ENCODE measurements at regions not wholly inside any gene's neighbourhood (a gene's known extent, or its start where the extent isn't known, plus 50 kb on each side); places are given as distances from the start of the nearest gene placed in this dataset.

DNA sequence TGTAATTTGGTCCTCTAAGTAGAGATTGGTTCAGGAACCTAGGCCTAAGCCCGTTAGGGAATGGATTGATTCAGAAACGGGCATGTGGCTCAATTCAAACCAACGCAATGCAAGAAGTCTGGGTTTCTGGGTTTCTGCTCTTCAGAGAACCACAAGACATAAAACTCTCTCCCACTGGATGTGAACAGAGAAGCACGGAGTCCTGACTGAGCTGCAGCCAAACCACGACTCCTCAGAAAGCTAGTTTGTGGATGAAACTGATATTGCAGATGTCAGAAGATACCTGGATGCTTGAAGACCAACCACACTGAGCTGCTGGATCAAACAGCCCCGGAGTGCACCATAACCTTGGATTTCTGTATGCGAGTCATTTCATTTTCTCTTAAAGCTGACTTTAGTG lies 50.0 kb downstream of the SOD2 start:
- TF ChIP-seq, protein P1, sequence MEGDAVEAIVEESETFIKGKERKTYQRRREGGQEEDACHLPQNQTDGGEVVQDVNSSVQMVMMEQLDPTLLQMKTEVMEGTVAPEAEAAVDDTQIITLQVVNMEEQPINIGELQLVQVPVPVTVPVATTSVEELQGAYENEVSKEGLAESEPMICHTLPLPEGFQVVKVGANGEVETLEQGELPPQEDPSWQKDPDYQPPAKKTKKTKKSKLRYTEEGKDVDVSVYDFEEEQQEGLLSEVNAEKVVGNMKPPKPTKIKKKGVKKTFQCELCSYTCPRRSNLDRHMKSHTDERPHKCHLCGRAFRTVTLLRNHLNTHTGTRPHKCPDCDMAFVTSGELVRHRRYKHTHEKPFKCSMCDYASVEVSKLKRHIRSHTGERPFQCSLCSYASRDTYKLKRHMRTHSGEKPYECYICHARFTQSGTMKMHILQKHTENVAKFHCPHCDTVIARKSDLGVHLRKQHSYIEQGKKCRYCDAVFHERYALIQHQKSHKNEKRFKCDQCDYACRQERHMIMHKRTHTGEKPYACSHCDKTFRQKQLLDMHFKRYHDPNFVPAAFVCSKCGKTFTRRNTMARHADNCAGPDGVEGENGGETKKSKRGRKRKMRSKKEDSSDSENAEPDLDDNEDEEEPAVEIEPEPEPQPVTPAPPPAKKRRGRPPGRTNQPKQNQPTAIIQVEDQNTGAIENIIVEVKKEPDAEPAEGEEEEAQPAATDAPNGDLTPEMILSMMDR (conservative IDR thresholded peaks at IDR 0.05 in 1 of 2, IDR thresholded peaks at IDR 0.05 in 1 of 2; ENCODE audit: extremely low read depth in 1 of 2, insufficient read depth in 1 of 2, low read depth in 1 of 2, low read length in 2 of 2) = no peak
- no peak for TF ChIP-seq EZH2 (IDR thresholded peaks at IDR 0.05; ENCODE audit: borderline replicate concordance, low read length)
